ENCODE measurements at regions not wholly inside any gene's neighbourhood (a gene's known extent, or its start where the extent isn't known, plus 50 kb on each side); places are given as distances from the start of the nearest gene placed in this dataset.

GRCh38 chr7:132678656-132679055 is 102.4 kb upstream of the PLXNA4 start:
- intact Hi-C loops (cut with DNase I): no loop called here
- no peak for DNase-seq (ENCODE audit: low spot score)

DNA sequence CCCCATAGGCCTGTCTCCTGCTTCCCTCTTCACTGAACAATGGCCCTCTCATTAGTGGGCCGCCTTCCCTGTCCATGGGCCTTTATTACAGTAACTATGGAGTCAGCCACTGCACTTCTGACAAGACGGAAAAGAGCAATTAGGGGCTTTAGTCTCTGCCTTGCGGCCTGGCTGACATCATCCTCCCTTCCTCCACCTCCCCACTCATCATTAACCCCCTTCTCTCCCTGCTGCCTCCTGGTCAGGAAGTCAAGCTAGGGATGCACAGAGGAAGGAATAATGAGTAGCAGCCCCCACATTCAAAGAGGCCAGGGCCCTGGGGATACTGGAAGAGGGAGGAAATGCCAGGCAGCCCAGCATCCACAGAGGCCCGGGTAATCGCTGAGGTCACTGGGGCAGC is 101.6 kb upstream of the PLXNA4 start:
- DNase-seq (ENCODE audit: low spot score): no peak
- intact Hi-C loops (cut with DNase I): no loop called here

DNA sequence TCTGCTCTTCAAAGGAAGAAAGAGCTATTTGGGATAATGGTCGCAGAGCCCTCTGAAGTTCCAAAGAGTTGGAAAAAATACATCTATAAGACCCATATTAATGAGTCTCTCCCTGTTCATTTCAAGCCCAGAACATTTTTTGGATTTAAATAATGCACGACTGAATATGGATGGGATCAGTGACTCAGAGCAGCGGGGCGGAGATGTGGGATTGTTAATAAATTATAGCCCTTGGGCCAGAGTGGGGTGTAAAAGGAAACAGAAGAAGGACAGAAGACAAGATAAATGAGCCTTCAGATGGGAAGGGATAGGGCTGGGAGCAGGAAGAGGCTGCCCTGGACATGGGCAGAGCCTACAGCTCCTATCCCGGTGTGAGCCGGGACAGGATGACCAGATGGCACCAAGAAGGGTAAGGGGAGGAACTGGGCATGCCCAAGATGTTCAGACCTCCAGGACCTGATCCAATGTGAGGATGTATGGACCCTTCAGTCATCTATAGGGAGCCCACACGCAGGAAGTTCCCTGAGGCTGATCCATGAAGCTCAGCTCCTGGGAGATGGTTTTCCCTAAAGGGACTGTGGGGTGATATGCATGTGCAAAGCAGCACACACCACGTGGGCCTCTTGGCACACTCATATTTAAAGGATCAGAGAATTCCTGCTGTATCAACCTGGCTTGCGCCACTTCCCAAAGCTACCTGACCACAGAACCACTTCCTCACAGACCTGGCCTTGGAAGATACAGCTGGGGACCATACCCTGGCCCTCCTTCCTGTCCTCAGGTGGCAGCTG is 96.1 kb upstream of the PLXNA4 start:
- no peak for DNase-seq (ENCODE audit: low spot score)
- intact Hi-C loops (cut with DNase I): no loop called here

DNA sequence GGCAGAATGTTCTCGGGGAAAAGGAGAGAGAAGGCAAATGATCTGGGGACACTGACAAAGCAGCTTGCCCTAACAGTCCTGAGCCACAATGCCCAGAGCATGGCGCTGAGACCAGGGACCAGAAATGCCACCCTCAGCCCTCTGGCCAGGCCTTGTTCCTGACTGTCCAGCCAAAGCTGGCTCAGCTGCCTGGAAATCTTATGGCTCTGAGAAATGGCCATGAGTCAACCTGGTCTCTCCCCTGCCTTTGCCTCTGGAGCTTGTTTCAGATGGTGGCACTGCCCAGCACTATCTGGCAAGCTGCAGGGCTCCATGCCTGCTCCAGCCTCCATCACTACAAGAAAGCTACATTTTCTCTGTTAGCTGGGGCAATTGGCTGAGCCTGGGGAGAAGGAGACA is 90.5 kb upstream of the PLXNA4 start:
- no peak for DNase-seq (ENCODE audit: low spot score)
- intact Hi-C loops (cut with DNase I): no loop called here

GRCh38 chr7:132666071-132666773 is 90.0 kb upstream of the PLXNA4 start:
- intact Hi-C loops (cut with DNase I): no loop called here
- no peak for DNase-seq (ENCODE audit: low spot score)

DNA sequence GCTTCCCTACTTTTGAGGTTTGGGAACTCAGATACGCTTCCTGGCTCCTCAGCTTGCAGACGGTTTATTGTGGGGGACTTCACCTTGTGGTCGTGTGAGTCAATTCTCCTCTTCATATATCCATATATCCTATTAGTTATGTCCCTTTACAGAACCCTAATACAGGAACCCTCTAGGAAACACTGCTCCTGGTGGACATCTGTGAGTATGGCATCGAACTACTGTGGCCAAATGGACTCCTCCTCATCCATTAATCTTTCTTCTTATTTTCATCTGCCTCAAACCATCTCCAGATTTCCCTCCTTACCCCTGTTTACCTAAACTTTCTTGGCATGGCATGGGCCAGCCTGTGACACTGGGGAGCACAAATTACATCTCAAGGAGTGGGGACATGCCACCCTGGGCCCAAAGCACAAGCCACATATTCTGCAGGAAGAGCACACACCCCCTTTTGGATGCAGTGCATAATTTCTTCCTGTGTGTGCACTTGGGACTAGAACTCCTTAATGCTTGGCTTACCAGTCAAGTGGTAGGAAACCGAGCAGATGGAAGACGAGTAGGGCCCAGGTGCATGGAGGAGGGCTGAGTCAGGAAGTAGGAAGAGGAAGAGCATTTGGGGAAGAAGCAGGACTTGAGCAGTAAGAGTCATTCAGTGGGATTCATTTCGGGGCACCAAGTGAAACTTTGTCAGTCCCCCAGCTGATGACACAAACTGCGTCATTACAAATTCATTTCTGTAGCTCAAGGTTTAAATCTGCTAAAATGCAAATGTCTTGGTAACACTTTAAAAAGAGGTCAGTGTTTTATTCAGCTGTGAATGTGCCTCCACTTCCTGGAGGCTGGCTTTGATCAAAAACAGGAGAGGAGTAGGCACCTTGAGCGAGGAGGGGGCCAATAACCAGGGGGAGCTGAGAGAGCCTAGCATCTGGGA is 80.8 kb upstream of the PLXNA4 start:
- intact Hi-C loops (cut with DNase I): no loop called here
- no peak for DNase-seq (ENCODE audit: low spot score)

GRCh38 chr7:132656341-132656740 is 80.1 kb upstream of the PLXNA4 start:
- DNase-seq (ENCODE audit: low spot score): no peak
- intact Hi-C loops (cut with DNase I): no loop called here

DNA sequence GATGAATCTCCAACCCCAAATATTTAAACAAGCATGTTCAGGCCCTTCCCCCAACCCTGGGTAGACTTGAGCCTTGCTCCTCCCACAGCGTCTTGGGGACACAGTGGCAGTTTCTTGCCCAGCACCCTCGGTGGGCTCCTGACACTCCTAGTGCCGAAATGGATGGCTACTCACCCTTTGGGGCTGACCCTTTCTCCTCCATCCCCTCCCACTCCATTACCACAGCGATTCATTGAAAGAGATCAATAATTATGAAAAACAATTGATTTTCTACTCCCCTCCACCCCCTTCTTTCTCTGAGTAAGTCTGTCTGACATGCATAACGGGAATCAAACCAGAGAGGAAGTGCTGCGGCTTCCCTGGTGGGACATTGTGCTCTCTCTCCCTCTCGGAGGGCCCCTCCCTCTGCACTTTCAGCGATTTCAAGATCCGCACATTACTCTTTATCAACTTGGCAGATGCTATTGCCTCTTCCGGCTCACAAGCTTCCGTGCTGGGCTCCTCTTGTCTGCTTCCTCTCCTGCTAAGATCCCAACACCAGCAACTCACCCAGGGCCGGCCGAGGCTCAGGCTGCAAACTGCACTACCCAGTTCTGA is 79.0 kb upstream of the PLXNA4 start:
- intact Hi-C loops (cut with DNase I): no loop called here
- DNase-seq (ENCODE audit: low spot score): peak; percentile 87

DNA sequence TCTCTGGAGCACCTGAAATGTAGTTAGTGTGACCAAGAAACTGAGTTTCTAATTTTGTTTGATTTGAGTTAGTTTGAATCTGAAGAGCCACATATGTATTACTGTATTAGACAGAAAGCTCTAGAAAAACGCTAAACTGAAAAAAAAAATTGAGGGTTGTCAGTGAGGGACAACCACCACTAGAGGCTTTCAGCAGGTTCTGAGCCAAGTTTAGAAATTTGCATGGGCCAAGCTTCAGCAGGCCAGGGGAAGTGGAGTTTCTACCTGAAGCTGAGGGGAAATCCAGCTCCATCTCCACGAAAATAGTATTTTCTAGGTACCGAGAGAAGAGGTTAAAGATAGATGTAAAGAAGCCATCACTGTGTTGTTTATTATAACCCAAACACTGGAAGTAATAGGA is 77.9 kb upstream of the PLXNA4 start:
- intact Hi-C loops (cut with DNase I): no loop called here
- no peak for DNase-seq (ENCODE audit: low spot score)

GRCh38 chr7:132653366-132653930 is 77.2 kb upstream of the PLXNA4 start:
- intact Hi-C loops (cut with DNase I): no loop called here
- no peak for DNase-seq (ENCODE audit: low spot score)

DNA sequence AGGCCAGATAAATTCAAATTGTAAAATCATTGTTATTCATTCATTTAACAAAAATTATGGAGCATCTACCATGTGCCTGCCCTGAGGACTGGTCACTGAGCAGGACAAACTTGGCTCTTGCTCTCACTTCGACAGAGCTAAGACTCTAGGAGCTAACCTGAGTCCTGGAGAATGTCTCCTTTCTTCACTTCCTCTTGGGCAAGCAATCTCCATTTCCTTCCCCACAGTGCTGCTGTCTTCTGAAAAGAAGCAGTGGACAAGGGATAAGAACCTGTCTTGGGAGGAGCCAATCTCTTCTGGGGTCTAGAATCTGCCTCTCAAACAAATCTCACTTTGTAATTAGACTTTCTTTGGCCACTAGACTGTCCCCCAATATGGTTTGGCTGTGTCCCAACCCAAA is 76.2 kb upstream of the PLXNA4 start:
- intact Hi-C loops (cut with DNase I): no loop called here
- no peak for DNase-seq (ENCODE audit: low spot score)

DNA sequence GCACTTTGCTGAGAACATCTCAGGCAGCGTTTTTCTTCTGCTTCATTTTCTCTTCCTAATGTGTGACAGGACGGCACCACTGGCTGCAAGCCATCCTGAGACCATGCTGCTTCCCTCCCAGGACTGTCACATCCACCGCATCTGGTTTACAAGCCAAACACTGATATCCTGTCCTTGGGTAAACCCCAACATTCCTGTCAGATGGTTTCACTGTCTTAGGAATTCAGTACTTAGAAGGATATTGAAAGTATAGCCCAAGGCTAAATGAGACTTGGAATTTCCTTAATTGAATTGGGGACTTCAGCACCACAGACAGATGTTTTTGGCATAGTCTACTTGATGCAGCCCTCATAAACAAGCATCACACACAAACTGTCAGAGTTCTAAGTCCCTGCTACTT is 74.2 kb upstream of the PLXNA4 start:
- no peak for DNase-seq (ENCODE audit: low spot score)
- intact Hi-C loops (cut with DNase I): no loop called here

DNA sequence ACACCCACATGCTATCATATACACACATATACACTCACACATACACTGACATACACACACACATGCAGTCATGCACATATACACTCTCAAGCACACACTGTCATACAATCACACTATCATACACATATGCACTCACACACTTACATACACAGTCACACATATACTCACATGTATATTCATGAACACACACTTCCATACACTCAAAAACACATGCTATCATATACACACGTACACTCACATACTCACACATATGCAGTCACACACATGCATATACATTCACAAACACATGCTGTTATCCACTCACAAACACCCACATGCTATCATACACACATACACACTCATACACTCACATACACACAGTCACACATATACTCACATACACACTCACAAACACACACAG is 71.0 kb upstream of the PLXNA4 start:
- no peak for DNase-seq (ENCODE audit: low spot score)
- intact Hi-C loops (cut with DNase I): no loop called here

DNA sequence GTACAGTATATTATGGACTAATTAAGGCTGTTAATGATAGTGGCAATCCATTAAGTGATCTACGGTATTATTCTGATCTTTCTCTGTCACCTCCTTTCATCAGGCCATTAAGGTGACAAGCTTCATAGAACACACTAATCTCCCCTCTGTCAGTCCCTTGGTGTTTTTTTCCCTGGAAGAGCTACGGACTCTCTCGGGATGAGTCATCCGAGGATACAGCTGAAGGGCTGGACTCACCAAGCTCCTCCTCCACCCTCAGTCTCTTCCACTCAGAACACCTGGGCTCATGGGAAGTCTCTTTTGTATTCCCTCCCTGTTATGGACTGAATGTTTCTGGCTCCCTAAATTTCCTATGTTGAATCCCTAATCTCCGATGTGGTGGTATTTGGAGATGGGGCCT is 69.8 kb upstream of the PLXNA4 start:
- intact Hi-C loops (cut with DNase I): no loop called here

GRCh38 chr7:132643302-132643701 is 67.0 kb upstream of the PLXNA4 start:
- no peak for DNase-seq (ENCODE audit: low spot score)
- intact Hi-C loops (cut with DNase I): no loop called here

More for the DNA sequence above, 69.8 kb upstream of the PLXNA4 start:
- DNase-seq (ENCODE audit: low spot score): no peak

DNA sequence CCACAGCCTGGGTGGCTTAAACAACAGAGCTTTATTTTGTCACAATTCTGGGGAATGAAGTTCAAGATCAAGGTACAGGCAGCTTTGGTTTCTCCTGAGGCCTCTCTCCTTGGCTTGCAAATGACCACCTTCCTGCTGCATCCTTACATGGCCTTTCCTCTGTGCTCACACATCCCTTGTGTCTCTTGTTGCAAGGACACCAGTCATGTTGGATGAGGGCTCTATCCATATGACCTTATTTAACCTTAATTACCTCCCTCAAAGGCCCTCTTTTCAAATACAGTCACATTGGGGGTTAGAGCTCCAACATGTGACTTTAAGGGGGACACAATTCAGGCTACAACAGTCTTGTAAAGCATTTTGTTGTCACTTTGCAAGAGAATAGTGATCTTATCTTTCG is 65.0 kb upstream of the PLXNA4 start:
- DNase-seq (ENCODE audit: low spot score): no peak
- intact Hi-C loops (cut with DNase I): no loop called here

- intact Hi-C loops (cut with DNase I): no loop called here
- no peak for DNase-seq (ENCODE audit: low spot score)
Measured at GRCh38 chr7:132639983-132640382, 63.7 kb upstream of the PLXNA4 start.

GRCh38 chr7:132638000-132638399 is 61.7 kb upstream of the PLXNA4 start:
- intact Hi-C loops (cut with DNase I): no loop called here
- DNase-seq (ENCODE audit: low spot score): no peak

- DNase-seq (ENCODE audit: low spot score): no peak
- intact Hi-C loops (cut with DNase I): no loop called here
Measured at GRCh38 chr7:132636581-132636980, 60.3 kb upstream of the PLXNA4 start.
